ENCODE measurements at regions not wholly inside any gene's neighbourhood (a gene's known extent, or its start where the extent isn't known, plus 50 kb on each side); places are given as distances from the start of the nearest gene placed in this dataset.

- WGBS, 2 donors (ENCODE audit: low coverage in 1 of 2): 52 to 83% methylated on average over 5 to 12 of the region's 12 CpGs
- Histone ChIP-seq H3K9me3 (no peaks in the 10 kb centered on the region), H3K27ac (no peak overlapping the region), H3K4me1 (no peaks in the 10 kb centered on the region), H3K4me3 (no peak overlapping the region), H3K36me3 (no peaks in the 10 kb centered on the region), H3K27me3 (no peaks in the 10 kb centered on the region)
- no peak for TF ChIP-seq EP300 (IDR thresholded peaks at IDR 0.05; ENCODE audit: low read depth)
- TF ChIP-seq POLR2A (IDR thresholded peaks at IDR 0.05): no peak
- no peak for TF ChIP-seq POLR2AphosphoS5 (IDR thresholded peaks at IDR 0.05)
- no peak for TF ChIP-seq CTCF (IDR thresholded peaks at IDR 0.05)
- intact Hi-C loops (cut with DNase I; ENCODE audit: low total_unique reads) (no loop called here), in situ Hi-C loops (cut with MboI; ENCODE audit: low pct_ligation_motif_present in 1 of 4, low pct_unique_long_range_greater_than_20kb in 1 of 4, low sequenced_read_pairs in 3 of 4) (loop anchor here in 2 of 4 donors (10.0 to 25.0 kb wide), 2 partner anchors 102 to 370 kb away; no protein-coding TSS in a partner anchor)
- DNase-seq: no peak
Observed at GRCh38 chr16:5607169-5607568, 509.6 kb upstream of the EEF2KMT start.

GRCh38 chr16:5605404-5605803 is 507.8 kb upstream of the EEF2KMT start:
- DNase-seq: no peak
- no peaks in the 10 kb centered on the region for H3K27me3 ChIP-seq
- no peak for TF ChIP-seq POLR2A (IDR thresholded peaks at IDR 0.05)
- no peak for TF ChIP-seq POLR2AphosphoS5 (IDR thresholded peaks at IDR 0.05)
- no peak for TF ChIP-seq CTCF (IDR thresholded peaks at IDR 0.05)
- no peak for TF ChIP-seq EP300 (IDR thresholded peaks at IDR 0.05; ENCODE audit: low read depth)
- H3K9me3 ChIP-seq: no peaks in the 10 kb centered on the region
- intact Hi-C loops (cut with DNase I; ENCODE audit: low total_unique reads) (no loop called here), in situ Hi-C loops (cut with MboI; ENCODE audit: low pct_ligation_motif_present in 1 of 4, low pct_unique_long_range_greater_than_20kb in 1 of 4, low sequenced_read_pairs in 3 of 4) (loop anchor here in 2 of 4 donors (10.0 to 25.0 kb wide), 2 partner anchors 101 to 368 kb away; no protein-coding TSS in a partner anchor)
- H3K36me3 ChIP-seq: no peaks in the 10 kb centered on the region
- no peak overlapping the region for H3K27ac ChIP-seq
- no peaks in the 10 kb centered on the region for H3K4me1 ChIP-seq
- no peak overlapping the region for H3K4me3 ChIP-seq

- no peaks in the 10 kb centered on the region for H3K36me3 ChIP-seq
- no peaks in the 10 kb centered on the region for H3K4me1 ChIP-seq
- TF ChIP-seq POLR2AphosphoS5 (IDR thresholded peaks at IDR 0.05) (no peak), CTCF (IDR thresholded peaks at IDR 0.05) (peak in 3 of 5 experiments; percentile 24 to 42 (median 25))
- 36% methylated on average over 8 of the region's 8 CpGs; no CpG with 5 or more reads in 1 of the 2 donors for WGBS, 2 donors (ENCODE audit: low coverage in 1 of 2)
- H3K27me3 ChIP-seq: no peaks in the 10 kb centered on the region
- no peaks in the 10 kb centered on the region for H3K9me3 ChIP-seq
- DNase-seq: no peak
- intact Hi-C loops (cut with DNase I; ENCODE audit: low total_unique reads) (no loop called here), in situ Hi-C loops (cut with MboI; ENCODE audit: low pct_ligation_motif_present in 1 of 4, low pct_unique_long_range_greater_than_20kb in 1 of 4, low sequenced_read_pairs in 3 of 4) (loop anchor here in 2 of 4 donors (10.0 to 25.0 kb wide), 2 partner anchors 100 to 367 kb away; no protein-coding TSS in a partner anchor)
- H3K4me3 ChIP-seq: no peak overlapping the region
- no peak overlapping the region for H3K27ac ChIP-seq
Observed at GRCh38 chr16:5604770-5605169, 507.2 kb upstream of the EEF2KMT start.

- 86% methylated on average over 4 of the region's 4 CpGs for WGBS, 2 donors (ENCODE audit: low coverage in 1 of 2)
- intact Hi-C loops (cut with DNase I; ENCODE audit: low total_unique reads): no loop called here
- Histone ChIP-seq H3K4me1 (no peaks in the 10 kb centered on the region), H3K9me3 (no peaks in the 10 kb centered on the region), H3K4me3 (no peak overlapping the region), H3K36me3 (no peaks in the 10 kb centered on the region), H3K27me3 (no peaks in the 10 kb centered on the region), H3K27ac (no peak overlapping the region)
- TF ChIP-seq CTCF (IDR thresholded peaks at IDR 0.05): no peak
- TF ChIP-seq EP300 (IDR thresholded peaks at IDR 0.05; ENCODE audit: low read depth): no peak
- DNase-seq: no peak
- in situ Hi-C loops (cut with MboI; ENCODE audit: low pct_ligation_motif_present in 1 of 4, low pct_unique_long_range_greater_than_20kb in 1 of 4, low sequenced_read_pairs in 3 of 4): loop anchor here in 2 of 4 donors (10.0 to 25.0 kb wide), 2 partner anchors 99 to 367 kb away; no protein-coding TSS in a partner anchor
Observed at GRCh38 chr16:5603836-5604235, 506.2 kb upstream of the EEF2KMT start.

Data from transverse colon (tissue), 4 donors.